Liver (tissue), 8 donors: ENCODE measurements at regions not wholly inside any gene's neighbourhood (a gene's known extent, or its start where the extent isn't known, plus 50 kb on each side); places are given as distances from the start of the nearest gene placed in this dataset.

Experiments
- DNase-seq: peaks from one replicate; pipeline ENCODE4 v3.0.0-alpha.2; 2017; ENCODE audit warnings: low spot score
- H3K27ac ChIP-seq, 2 donors: one replicate each; pipeline ENCODE4 v1.7.0; 2013; ENCODE audit warnings: inconsistent platforms in 2 of 2, low read length in 2 of 2, control low read depth in 1 of 2, low read depth in 1 of 2, mild to moderate bottlenecking in 1 of 2
- H3K27me3 ChIP-seq, 4 donors: one replicate each; pipeline versions ENCODE4 v1.6.1 to v1.7.0; 2013; ENCODE audit warnings: low read length in 3 of 4, inconsistent platforms in 1 of 4, mild to moderate bottlenecking in 1 of 4, moderate library complexity in 1 of 4; ENCODE audit not compliant: control insufficient read depth in 4 of 4, insufficient read depth in 4 of 4
- H3K36me3 ChIP-seq, 4 donors: one replicate each; pipeline versions ENCODE4 v1.6.1 to v1.7.0; 2013; ENCODE audit warnings: low read length in 3 of 4, mild to moderate bottlenecking in 3 of 4, low read depth in 1 of 4, moderate library complexity in 1 of 4; ENCODE audit not compliant: control insufficient read depth in 4 of 4, insufficient read depth in 3 of 4
- H3K4me1 ChIP-seq, 4 donors: one replicate each; pipeline versions ENCODE4 v1.6.1 to v1.7.0; 2013; ENCODE audit warnings: low read length in 3 of 4, mild to moderate bottlenecking in 3 of 4, moderate library complexity in 1 of 4; ENCODE audit not compliant: control insufficient read depth in 4 of 4, insufficient read depth in 4 of 4
- H3K4me3 ChIP-seq, 3 donors: one replicate each; pipeline versions ENCODE4 v1.6.1 to v1.7.0; 2013; ENCODE audit warnings: low read length in 3 of 3, control low read depth in 1 of 3, low read depth in 1 of 3, mild to moderate bottlenecking in 1 of 3
- H3K9ac ChIP-seq, 2 donors: one replicate each; pipeline ENCODE4 v1.7.0; 2013; ENCODE audit warnings: low read length in 2 of 2, mild to moderate bottlenecking in 2 of 2, moderate library complexity in 2 of 2, control low read depth in 1 of 2, low read depth in 1 of 2
- H3K9me3 ChIP-seq, 4 donors: one replicate each; pipeline versions ENCODE4 v1.6.1 to v1.7.0; 2013; ENCODE audit warnings: low read length in 3 of 4; ENCODE audit not compliant: control insufficient read depth in 4 of 4
- CTCF ChIP-seq: fragments of 150-350 bp; IDR thresholded peaks from 2 replicates; pipeline ENCODE4 v1.5.1; 2017; ENCODE audit warnings: improper control_type of control experiment, low read depth, low read length; ENCODE audit not compliant: missing input control
- EGR1 ChIP-seq, 2 donors: IDR thresholded peaks; 2 replicates each; pipeline ENCODE4 v1.6.1; 2016 to 2018; ENCODE audit warnings: antibody characterized with exemption in 2 of 2, low read depth in 2 of 2
- FOXA1 ChIP-seq: IDR thresholded peaks from 2 replicates; pipeline ENCODE4 v1.6.1; 2016; ENCODE audit warnings: antibody characterized with exemption
- FOXA2 ChIP-seq: IDR thresholded peaks from 2 replicates; pipeline ENCODE4 v1.6.1; 2016; ENCODE audit warnings: antibody characterized with exemption
- GABPA ChIP-seq, 2 donors: IDR thresholded peaks in 1 of 2; conservative IDR thresholded peaks in 1 of 2; 2 replicates each; pipeline ENCODE4 v1.6.1; 2016; ENCODE audit warnings: antibody characterized with exemption in 2 of 2, mild to moderate bottlenecking in 1 of 2, moderate library complexity in 1 of 2
- HNF4A ChIP-seq, 2 donors: conservative IDR thresholded peaks; 2 replicates each; pipeline ENCODE4 v1.6.1; 2016; ENCODE audit warnings: antibody characterized with exemption in 2 of 2, mild to moderate bottlenecking in 2 of 2
- HNF4G ChIP-seq: IDR thresholded peaks from 2 replicates; pipeline ENCODE4 v1.6.1; 2016; ENCODE audit warnings: antibody characterized with exemption
- RAD21 ChIP-seq, 2 donors: IDR thresholded peaks; 2 replicates each; pipeline ENCODE4 v1.6.1; 2016; ENCODE audit warnings: antibody characterized with exemption in 2 of 2, mild to moderate bottlenecking in 2 of 2
- REST ChIP-seq: IDR thresholded peaks from 2 replicates; pipeline ENCODE4 v1.6.1; 2016; ENCODE audit warnings: antibody characterized with exemption, mild to moderate bottlenecking
- RXRA ChIP-seq, 2 donors: IDR thresholded peaks; 2 replicates each; pipeline ENCODE4 v1.6.1; 2017 to 2018; ENCODE audit warnings: antibody characterized with exemption in 2 of 2, mild to moderate bottlenecking in 1 of 2
- SP1 ChIP-seq: IDR thresholded peaks from 2 replicates; pipeline ENCODE4 v1.6.1; 2018; ENCODE audit warnings: antibody characterized with exemption, mild to moderate bottlenecking
- YY1 ChIP-seq: IDR thresholded peaks from 2 replicates; pipeline ENCODE4 v1.6.1; 2016; ENCODE audit warnings: antibody characterized with exemption, mild to moderate bottlenecking
- WGBS: extraction: QIAGEN DNeasy Blood & Tissue Kit; methylation state at CpG from one replicate; pipeline ENCODE4 v1.1.7; 2013; 5-methylcytosine and 5-hydroxymethylcytosine counted together
- TF ChIP-seq, protein P1 (sequence below): IDR thresholded peaks from 2 replicates; pipeline ENCODE4 v1.6.1; 2016; ENCODE audit warnings: antibody characterized with exemption
- TF ChIP-seq, protein P2 (sequence below): IDR thresholded peaks from 2 replicates; pipeline ENCODE4 v1.6.1; 2016; ENCODE audit warnings: antibody characterized with exemption
- TF ChIP-seq, protein P3 (sequence below): IDR thresholded peaks from 2 replicates; pipeline ENCODE4 v1.6.1; 2016; ENCODE audit warnings: antibody characterized with exemption
- donor health status: healthy.
- donor health status: healthy.
- donor health status: healthy.
- donor health status: healthy.
- donor health status: healthy.

DNA sequence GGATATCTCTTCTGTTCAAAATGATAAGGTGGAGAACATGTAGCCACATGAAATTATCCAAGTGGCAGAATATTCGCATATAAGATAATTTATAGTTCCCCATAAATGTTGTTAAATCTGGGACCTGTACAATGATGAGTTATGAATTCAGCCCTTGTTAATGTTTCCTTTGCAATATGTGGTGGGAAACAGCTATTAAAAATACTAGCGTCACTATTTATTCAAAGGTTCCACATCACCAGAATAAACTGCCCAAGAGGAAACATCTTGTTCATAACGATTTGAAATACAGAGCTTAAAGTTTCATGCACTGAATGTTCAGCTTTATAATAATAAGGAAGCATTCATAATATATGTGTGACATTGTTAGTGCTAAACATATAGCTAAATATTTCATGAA lies 223.9 kb upstream of the TCF4 start (continued):
- TF ChIP-seq, protein P1, sequence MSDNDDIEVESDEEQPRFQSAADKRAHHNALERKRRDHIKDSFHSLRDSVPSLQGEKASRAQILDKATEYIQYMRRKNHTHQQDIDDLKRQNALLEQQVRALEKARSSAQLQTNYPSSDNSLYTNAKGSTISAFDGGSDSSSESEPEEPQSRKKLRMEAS = no peak
- no peak for TF ChIP-seq HNF4A (conservative IDR thresholded peaks at IDR 0.05)
- TF ChIP-seq, protein P2, sequence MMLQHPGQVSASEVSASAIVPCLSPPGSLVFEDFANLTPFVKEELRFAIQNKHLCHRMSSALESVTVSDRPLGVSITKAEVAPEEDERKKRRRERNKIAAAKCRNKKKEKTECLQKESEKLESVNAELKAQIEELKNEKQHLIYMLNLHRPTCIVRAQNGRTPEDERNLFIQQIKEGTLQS = no peak

- H3K4me3 ChIP-seq = no peak overlapping the region
- H3K36me3 ChIP-seq = no peaks in the 10 kb centered on the region
- no peak for TF ChIP-seq EGR1 (IDR thresholded peaks at IDR 0.05; ENCODE audit: low read depth in 2 of 2)
- TF ChIP-seq RAD21 (IDR thresholded peaks at IDR 0.05) = no peak
- no peak for TF ChIP-seq YY1
- TF ChIP-seq FOXA2 = no peak
- no peak for TF ChIP-seq REST
- TF ChIP-seq RXRA (IDR thresholded peaks at IDR 0.05) = no peak
- TF ChIP-seq, protein P3, sequence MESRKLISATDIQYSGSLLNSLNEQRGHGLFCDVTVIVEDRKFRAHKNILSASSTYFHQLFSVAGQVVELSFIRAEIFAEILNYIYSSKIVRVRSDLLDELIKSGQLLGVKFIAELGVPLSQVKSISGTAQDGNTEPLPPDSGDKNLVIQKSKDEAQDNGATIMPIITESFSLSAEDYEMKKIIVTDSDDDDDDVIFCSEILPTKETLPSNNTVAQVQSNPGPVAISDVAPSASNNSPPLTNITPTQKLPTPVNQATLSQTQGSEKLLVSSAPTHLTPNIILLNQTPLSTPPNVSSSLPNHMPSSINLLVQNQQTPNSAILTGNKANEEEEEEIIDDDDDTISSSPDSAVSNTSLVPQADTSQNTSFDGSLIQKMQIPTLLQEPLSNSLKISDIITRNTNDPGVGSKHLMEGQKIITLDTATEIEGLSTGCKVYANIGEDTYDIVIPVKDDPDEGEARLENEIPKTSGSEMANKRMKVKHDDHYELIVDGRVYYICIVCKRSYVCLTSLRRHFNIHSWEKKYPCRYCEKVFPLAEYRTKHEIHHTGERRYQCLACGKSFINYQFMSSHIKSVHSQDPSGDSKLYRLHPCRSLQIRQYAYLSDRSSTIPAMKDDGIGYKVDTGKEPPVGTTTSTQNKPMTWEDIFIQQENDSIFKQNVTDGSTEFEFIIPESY = no peak
- TF ChIP-seq HNF4A (conservative IDR thresholded peaks at IDR 0.05) = no peak
- TF ChIP-seq SP1 = no peak
- 85% methylated on average over 3 of the region's 3 CpGs for WGBS
- no peaks in the 10 kb centered on the region for H3K27me3 ChIP-seq
- H3K9ac ChIP-seq = no peak overlapping the region
- H3K9me3 ChIP-seq = no peaks in the 10 kb centered on the region
- DNase-seq = no peak
- H3K4me1 ChIP-seq = no peaks in the 10 kb centered on the region
- no peak overlapping the region for H3K27ac ChIP-seq
Observed at GRCh38 chr18:55805666-55806065, 217.7 kb upstream of the TCF4 start.

DNA sequence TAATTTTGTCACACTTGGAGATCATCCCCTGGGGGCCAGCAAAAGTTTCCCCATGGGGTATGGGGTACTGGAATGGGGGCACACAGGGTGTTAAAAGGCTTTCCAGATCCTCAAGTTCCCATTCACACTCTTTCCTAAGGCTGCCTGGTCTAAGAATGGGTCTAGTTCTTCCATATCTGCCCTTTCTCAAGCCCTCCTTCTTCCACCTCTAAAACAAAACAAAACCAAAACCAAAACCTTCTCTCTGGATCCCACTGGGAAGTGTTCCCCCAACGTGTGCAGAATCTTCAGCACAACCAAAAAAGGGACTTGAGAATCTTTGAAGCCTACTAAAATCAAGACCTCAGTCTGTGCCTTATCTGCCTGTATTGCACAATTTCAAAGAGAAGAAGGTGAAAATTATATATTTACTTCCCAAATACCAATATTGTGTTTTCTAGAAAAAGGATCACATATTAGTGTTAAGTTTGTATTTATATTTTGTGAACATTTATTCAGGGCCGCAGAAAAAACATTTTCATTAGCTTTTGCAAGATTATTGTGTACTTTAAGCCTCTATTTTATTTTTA lies 207.2 kb upstream of the TCF4 start:
- WGBS = 41% methylated on average over 2 of the region's 2 CpGs
- TF ChIP-seq HNF4A (conservative IDR thresholded peaks at IDR 0.05) (no peak), RAD21 (IDR thresholded peaks at IDR 0.05) (no peak), RXRA (IDR thresholded peaks at IDR 0.05) (no peak), HNF4G (no peak), EGR1 (IDR thresholded peaks at IDR 0.05; ENCODE audit: low read depth in 2 of 2) (no peak), FOXA2 (no peak), FOXA1 (no peak), CTCF (no peak), GABPA (IDR thresholded peaks at IDR 0.05 in 1 of 2, conservative IDR thresholded peaks at IDR 0.05 in 1 of 2) (no peak)
- TF ChIP-seq, protein P3 = no peak
- TF ChIP-seq, protein P2 = no peak

More for the DNA sequence above, 207.2 kb upstream of the TCF4 start:
- no peak overlapping the region for H3K27ac ChIP-seq
- H3K9ac ChIP-seq = no peak overlapping the region
- H3K36me3 ChIP-seq = no peaks in the 10 kb centered on the region
- no peak for DNase-seq
- H3K4me1 ChIP-seq = no peaks in the 10 kb centered on the region
- peaks cover 0 to 2% (median 0%) of the 10 kb centered on the region in 4 donors for H3K27me3 ChIP-seq
- H3K9me3 ChIP-seq = peaks cover 0 to 6% (median 0%) of the 10 kb centered on the region in 4 donors
- no peak overlapping the region for H3K4me3 ChIP-seq
